ENCODE measurements at regions not wholly inside any gene's neighbourhood (a gene's known extent, or its start where the extent isn't known, plus 50 kb on each side); places are given as distances from the start of the nearest gene placed in this dataset.
"Not testable (repeated sequence)": the region's sequence is repeated elsewhere in the genome, so short reads cannot be mapped to it uniquely, and the experiment has no call there.

- DNase-seq (ENCODE audit: low spot score): no peak
Observed at GRCh38 chr5:154624341-154624740, 130.8 kb upstream of the LARP1 start.

- no peak for DNase-seq (ENCODE audit: low spot score)
Observed at GRCh38 chr5:154620411-154620810, 134.8 kb upstream of the LARP1 start.

GRCh38 chr5:154618696-154619095, 136.5 kb upstream of the LARP1 start:
- DNase-seq (ENCODE audit: low spot score): no peak

GRCh38 chr5:154614595-154614994, 136.6 kb upstream of the HAND1 start:
- DNase-seq (ENCODE audit: low spot score): no peak

GRCh38 chr5:154614125-154614524, 136.1 kb upstream of the HAND1 start:
- DNase-seq (ENCODE audit: low spot score): no peak

GRCh38 chr5:154612666-154613065, 134.6 kb upstream of the HAND1 start:
- DNase-seq (ENCODE audit: low spot score): no peak

GRCh38 chr5:154611341-154611767, 133.3 kb upstream of the HAND1 start:
- no peak for DNase-seq (ENCODE audit: low spot score)

GRCh38 chr5:154610321-154611154, 132.5 kb upstream of the HAND1 start:
- peak; percentile 84 for DNase-seq (ENCODE audit: low spot score)

GRCh38 chr5:154609251-154609650, 131.2 kb upstream of the HAND1 start:
- no peak for DNase-seq (ENCODE audit: low spot score)

GRCh38 chr5:154608531-154609011, 130.5 kb upstream of the HAND1 start:
- DNase-seq (ENCODE audit: low spot score): no peak

- no peak for DNase-seq (ENCODE audit: low spot score)
Observed at GRCh38 chr5:154607746-154608145, 129.7 kb upstream of the HAND1 start.

GRCh38 chr5:154606246-154606645, 128.2 kb upstream of the HAND1 start:
- no peak for DNase-seq (ENCODE audit: low spot score)

- no peak for DNase-seq (ENCODE audit: low spot score)
Observed at GRCh38 chr5:154603953-154604679, 126.1 kb upstream of the HAND1 start.

GRCh38 chr5:154603485-154603884, 125.5 kb upstream of the HAND1 start:
- DNase-seq (ENCODE audit: low spot score): no peak

GRCh38 chr5:154603011-154603410, 125.0 kb upstream of the HAND1 start:
- no peak for DNase-seq (ENCODE audit: low spot score)

- DNase-seq (ENCODE audit: low spot score): no peak
Observed at GRCh38 chr5:154601014-154601413, 123.0 kb upstream of the HAND1 start.

GRCh38 chr5:154598021-154598420, 120.0 kb upstream of the HAND1 start:
- DNase-seq (ENCODE audit: low spot score): no peak

GRCh38 chr5:154596844-154597243, 118.8 kb upstream of the HAND1 start:
- not testable (repeated sequence) for DNase-seq (ENCODE audit: low spot score)

GRCh38 chr5:154595662-154596061, 117.6 kb upstream of the HAND1 start:
- no peak for DNase-seq (ENCODE audit: low spot score)

- DNase-seq (ENCODE audit: low spot score): no peak
Observed at GRCh38 chr5:154593796-154594195, 115.8 kb upstream of the HAND1 start.

- DNase-seq (ENCODE audit: low spot score): no peak
Observed at GRCh38 chr5:154593071-154593470, 115.0 kb upstream of the HAND1 start.

GRCh38 chr5:154590093-154590724, 112.2 kb upstream of the HAND1 start:
- DNase-seq (ENCODE audit: low spot score): no peak

- DNase-seq (ENCODE audit: low spot score): no peak
Observed at GRCh38 chr5:154589511-154589910, 111.5 kb upstream of the HAND1 start.

All from NAMALWA (cell line).